SK-N-MC (cell line): ENCODE measurements at regions not wholly inside any gene's neighbourhood (a gene's known extent, or its start where the extent isn't known, plus 50 kb on each side); places are given as distances from the start of the nearest gene placed in this dataset.
"Not testable (repeated sequence)": the region's sequence is repeated elsewhere in the genome, so short reads cannot be mapped to it uniquely, and the experiment has no call there.

Source experiments
- EZH2 ChIP-seq: fragments of 200-600 bp; sonication (generic); IDR thresholded peaks from one replicate; pipeline ENCODE4 v1.6.1; 2017; ENCODE audit warnings: antibody characterized with exemption
- FOXP2 ChIP-seq: optimal IDR thresholded peaks from 2 replicates; pipeline ENCODE3; 2011; ENCODE audit warnings: mild to moderate bottlenecking, moderate library complexity; ENCODE audit not compliant: insufficient read depth; ENCODE audit errors: extremely low read length, control extremely low read depth
- POLR2AphosphoS5 ChIP-seq: IDR thresholded peaks from 2 replicates; pipeline ENCODE4 v1.6.1; 2012; ENCODE audit warnings: mild to moderate bottlenecking, low read depth, low read length, borderline replicate concordance

DNA sequence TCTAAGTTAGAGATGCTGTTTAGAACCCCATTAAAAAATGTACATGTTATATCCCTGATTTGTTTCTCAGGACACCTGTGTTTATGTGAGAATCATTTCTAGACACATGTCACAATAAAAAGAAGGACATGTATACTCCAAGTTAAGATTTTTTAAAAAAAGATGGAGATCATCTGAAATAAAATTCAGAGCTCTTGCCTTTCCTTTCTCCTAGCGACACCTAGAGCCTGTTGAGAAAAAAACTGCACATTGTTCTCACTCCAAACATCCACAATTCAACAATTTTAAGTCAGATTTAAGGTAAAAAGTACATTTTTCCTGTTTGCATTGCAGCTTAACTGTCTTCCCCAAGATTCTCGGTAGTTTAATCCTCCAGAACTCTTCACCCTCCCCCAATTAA is 171.8 kb downstream of the ATP6V0E2 start:
- TF ChIP-seq POLR2AphosphoS5, EZH2, FOXP2: not testable (repeated sequence)
